ENCODE measurements at regions not wholly inside any gene's neighbourhood (a gene's known extent, or its start where the extent isn't known, plus 50 kb on each side); places are given as distances from the start of the nearest gene placed in this dataset.

GRCh38 chr7:113715981-113716856, 202.6 kb downstream of the PPP1R3A start:
- Histone ChIP-seq H3K9me3 (no peaks in the 10 kb centered on the region), H3K27me3 (no peaks in the 10 kb centered on the region), H3K4me3 (no peak overlapping the region), H3K36me3 (no peaks in the 10 kb centered on the region), H3K27ac (no peak overlapping the region), H3K4me1 (ENCODE audit: insufficient read depth) (no peaks in the 10 kb centered on the region)
- intact Hi-C loops (cut with DNase I), result no loop called here
- WGBS, 3 donors, result 21 to 39% (median 23%) methylated on average over 8 of the region's 8 CpGs
- no peak for DNase-seq
- no peak for TF ChIP-seq EP300 (IDR thresholded peaks at IDR 0.05)
- no peak for TF ChIP-seq POLR2A (IDR thresholded peaks at IDR 0.05)
- TF ChIP-seq, protein P1, sequence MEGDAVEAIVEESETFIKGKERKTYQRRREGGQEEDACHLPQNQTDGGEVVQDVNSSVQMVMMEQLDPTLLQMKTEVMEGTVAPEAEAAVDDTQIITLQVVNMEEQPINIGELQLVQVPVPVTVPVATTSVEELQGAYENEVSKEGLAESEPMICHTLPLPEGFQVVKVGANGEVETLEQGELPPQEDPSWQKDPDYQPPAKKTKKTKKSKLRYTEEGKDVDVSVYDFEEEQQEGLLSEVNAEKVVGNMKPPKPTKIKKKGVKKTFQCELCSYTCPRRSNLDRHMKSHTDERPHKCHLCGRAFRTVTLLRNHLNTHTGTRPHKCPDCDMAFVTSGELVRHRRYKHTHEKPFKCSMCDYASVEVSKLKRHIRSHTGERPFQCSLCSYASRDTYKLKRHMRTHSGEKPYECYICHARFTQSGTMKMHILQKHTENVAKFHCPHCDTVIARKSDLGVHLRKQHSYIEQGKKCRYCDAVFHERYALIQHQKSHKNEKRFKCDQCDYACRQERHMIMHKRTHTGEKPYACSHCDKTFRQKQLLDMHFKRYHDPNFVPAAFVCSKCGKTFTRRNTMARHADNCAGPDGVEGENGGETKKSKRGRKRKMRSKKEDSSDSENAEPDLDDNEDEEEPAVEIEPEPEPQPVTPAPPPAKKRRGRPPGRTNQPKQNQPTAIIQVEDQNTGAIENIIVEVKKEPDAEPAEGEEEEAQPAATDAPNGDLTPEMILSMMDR (IDR thresholded peaks at IDR 0.05), result no peak

DNA sequence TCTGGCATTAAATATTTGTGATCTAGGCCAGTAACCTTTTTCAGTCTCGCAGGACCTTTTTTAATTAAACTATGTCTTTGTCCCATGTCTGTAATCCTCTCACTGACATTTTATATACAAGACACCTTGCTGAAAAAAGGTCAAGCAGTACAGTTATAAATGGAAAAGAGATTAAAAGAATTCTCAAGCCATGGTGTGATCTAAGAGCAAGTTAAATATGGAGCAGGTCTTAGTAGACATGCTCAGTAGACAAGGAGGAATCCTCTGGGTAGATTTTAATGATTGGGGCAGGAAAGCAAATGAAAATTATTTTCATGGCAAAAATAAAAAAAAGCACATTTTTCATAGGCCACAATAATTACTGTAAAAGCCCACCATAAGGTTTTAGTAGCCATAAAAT, 203.5 kb downstream of the PPP1R3A start:
- Histone ChIP-seq H3K27ac (no peak overlapping the region), H3K4me1 (ENCODE audit: insufficient read depth) (no peaks in the 10 kb centered on the region), H3K36me3 (no peaks in the 10 kb centered on the region), H3K4me3 (no peak overlapping the region), H3K9me3 (no peaks in the 10 kb centered on the region), H3K27me3 (no peaks in the 10 kb centered on the region)
- DNase-seq, result no peak
- TF ChIP-seq EP300 (IDR thresholded peaks at IDR 0.05), result no peak
- no peak for TF ChIP-seq POLR2A (IDR thresholded peaks at IDR 0.05)
- TF ChIP-seq, protein P1 (IDR thresholded peaks at IDR 0.05), result no peak
- intact Hi-C loops (cut with DNase I), result no loop called here
- WGBS, 3 donors, result 1 to 88% (median 82%) methylated on average over 1 of the region's 1 CpG

GRCh38 chr7:113710310-113711096, 208.3 kb downstream of the PPP1R3A start:
- H3K4me3 ChIP-seq, result no peak overlapping the region
- WGBS, 3 donors, result 45 to 47% (median 46%) methylated on average over 4 of the region's 4 CpGs
- H3K27me3 ChIP-seq, result no peaks in the 10 kb centered on the region
- H3K4me1 ChIP-seq (ENCODE audit: insufficient read depth), result no peaks in the 10 kb centered on the region
- no peaks in the 10 kb centered on the region for H3K36me3 ChIP-seq
- DNase-seq, result peak in 1 of 5 donors; percentile 15
- H3K27ac ChIP-seq, result no peak overlapping the region
- H3K9me3 ChIP-seq, result no peaks in the 10 kb centered on the region
- intact Hi-C loops (cut with DNase I), result no loop called here
- TF ChIP-seq, protein P1 (IDR thresholded peaks at IDR 0.05), result peak; percentile 22 to 52 (median 27)
- TF ChIP-seq EP300 (IDR thresholded peaks at IDR 0.05), result no peak

GRCh38 chr7:113705439-113705838, 213.4 kb downstream of the PPP1R3A start:
- intact Hi-C loops (cut with DNase I), result no loop called here
- H3K36me3 ChIP-seq, result no peaks in the 10 kb centered on the region
- H3K27me3 ChIP-seq, result no peaks in the 10 kb centered on the region
- no peak overlapping the region for H3K27ac ChIP-seq
- TF ChIP-seq, protein P1 (IDR thresholded peaks at IDR 0.05), result no peak
- TF ChIP-seq EP300 (IDR thresholded peaks at IDR 0.05) (no peak), POLR2A (IDR thresholded peaks at IDR 0.05) (no peak)
- H3K4me3 ChIP-seq, result no peak overlapping the region
- H3K9me3 ChIP-seq, result no peaks in the 10 kb centered on the region
- no peaks in the 10 kb centered on the region for H3K4me1 ChIP-seq (ENCODE audit: insufficient read depth)
- WGBS, 3 donors, result 93 to 97% (median 94%) methylated on average over 1 of the region's 1 CpG
- no peak for DNase-seq
